Astrocyte (in vitro differentiated cells and primary cell): ENCODE measurements at regions not wholly inside any gene's neighbourhood (a gene's known extent, or its start where the extent isn't known, plus 50 kb on each side); places are given as distances from the start of the nearest gene placed in this dataset.

ENCODE experiments used
- EZH2 ChIP-seq: IDR thresholded peaks from 2 replicates; pipeline ENCODE4 v1.6.1; 2012; ENCODE audit warnings: mild to moderate bottlenecking, low read length, inconsistent platforms; ENCODE audit not compliant: insufficient read depth
- TF ChIP-seq, protein P1 (sequence below): IDR thresholded peaks from 2 replicates; pipeline ENCODE4 v1.5.1; 2011; ENCODE audit warnings: low read depth, mild to moderate bottlenecking, inconsistent platforms, low read length, moderate library complexity; ENCODE audit not compliant: insufficient read depth

DNA sequence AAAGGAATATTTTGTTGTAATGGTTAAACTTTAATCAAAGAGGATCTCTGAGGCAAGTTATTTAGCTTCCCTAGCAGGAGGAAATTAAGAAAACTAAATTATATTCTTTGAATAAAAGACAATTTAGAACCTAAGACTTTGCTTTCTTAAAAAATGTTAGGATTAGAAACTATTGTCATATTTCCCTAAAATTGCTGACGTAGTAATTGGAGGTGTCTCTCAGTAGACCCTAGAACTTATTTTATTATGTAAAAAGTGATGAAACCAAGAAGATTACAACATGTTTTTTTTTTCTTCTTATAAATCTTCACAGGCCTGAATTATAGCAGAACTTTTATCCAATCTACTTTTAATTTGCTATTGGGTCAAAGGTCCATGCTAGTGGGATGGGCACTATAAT is 363.3 kb upstream of the THRB start:
- TF ChIP-seq, protein P1, sequence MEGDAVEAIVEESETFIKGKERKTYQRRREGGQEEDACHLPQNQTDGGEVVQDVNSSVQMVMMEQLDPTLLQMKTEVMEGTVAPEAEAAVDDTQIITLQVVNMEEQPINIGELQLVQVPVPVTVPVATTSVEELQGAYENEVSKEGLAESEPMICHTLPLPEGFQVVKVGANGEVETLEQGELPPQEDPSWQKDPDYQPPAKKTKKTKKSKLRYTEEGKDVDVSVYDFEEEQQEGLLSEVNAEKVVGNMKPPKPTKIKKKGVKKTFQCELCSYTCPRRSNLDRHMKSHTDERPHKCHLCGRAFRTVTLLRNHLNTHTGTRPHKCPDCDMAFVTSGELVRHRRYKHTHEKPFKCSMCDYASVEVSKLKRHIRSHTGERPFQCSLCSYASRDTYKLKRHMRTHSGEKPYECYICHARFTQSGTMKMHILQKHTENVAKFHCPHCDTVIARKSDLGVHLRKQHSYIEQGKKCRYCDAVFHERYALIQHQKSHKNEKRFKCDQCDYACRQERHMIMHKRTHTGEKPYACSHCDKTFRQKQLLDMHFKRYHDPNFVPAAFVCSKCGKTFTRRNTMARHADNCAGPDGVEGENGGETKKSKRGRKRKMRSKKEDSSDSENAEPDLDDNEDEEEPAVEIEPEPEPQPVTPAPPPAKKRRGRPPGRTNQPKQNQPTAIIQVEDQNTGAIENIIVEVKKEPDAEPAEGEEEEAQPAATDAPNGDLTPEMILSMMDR = no peak
- no peak for TF ChIP-seq EZH2
